ENCODE measurements at regions not wholly inside any gene's neighbourhood (a gene's known extent, or its start where the extent isn't known, plus 50 kb on each side); places are given as distances from the start of the nearest gene placed in this dataset.

DNA sequence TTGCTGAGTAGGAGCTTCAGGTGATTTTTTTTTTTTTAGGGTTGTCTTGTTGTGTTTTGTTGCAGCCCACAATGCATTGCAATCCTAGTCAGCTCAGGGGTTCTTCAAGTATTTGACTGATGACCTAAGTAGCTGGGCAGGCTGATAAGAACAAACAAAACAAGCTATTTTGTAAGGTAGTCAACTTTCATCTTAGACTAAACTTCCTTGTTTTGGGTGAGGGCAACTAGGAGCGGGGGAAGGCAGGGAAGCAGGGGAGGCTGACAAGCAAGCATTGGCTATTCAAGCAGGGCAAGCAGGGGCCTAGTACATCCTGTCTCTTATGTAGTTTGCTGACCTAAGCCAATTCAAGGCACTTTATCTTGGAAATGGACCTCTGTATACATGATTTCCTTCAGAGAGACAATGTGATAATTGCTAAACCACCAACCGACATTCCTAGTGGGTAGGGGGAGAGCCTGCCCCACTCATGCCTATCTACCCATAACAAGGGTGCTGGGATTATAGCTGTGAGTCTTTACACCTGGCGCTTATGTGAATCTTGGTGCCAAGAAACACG, 163.3 kb upstream of the PRKCQ start:
- intact Hi-C loops (cut with DNase I; ENCODE audit: low total_unique reads) = no loop called here
- peaks cover 0 to 10% (median 0%) of the 10 kb centered on the region in 7 donors for H3K27me3 ChIP-seq (replicated peaks in 1 of 7)
- peaks cover 0 to 1% (median 0%) of the 10 kb centered on the region in 6 donors for H3K4me1 ChIP-seq
- WGBS, 5 donors = 59 to 82% (median 70%) methylated on average over 4 of the region's 4 CpGs
- no peak overlapping the region for H3K4me3 ChIP-seq
- TF ChIP-seq POLR2AphosphoS5 (IDR thresholded peaks at IDR 0.05) = no peak
- no peak for DNase-seq
- H3K27ac ChIP-seq = no peak overlapping the region
- no peaks in the 10 kb centered on the region for H3K9me3 ChIP-seq
- H3K36me3 ChIP-seq = no peaks in the 10 kb centered on the region

DNA sequence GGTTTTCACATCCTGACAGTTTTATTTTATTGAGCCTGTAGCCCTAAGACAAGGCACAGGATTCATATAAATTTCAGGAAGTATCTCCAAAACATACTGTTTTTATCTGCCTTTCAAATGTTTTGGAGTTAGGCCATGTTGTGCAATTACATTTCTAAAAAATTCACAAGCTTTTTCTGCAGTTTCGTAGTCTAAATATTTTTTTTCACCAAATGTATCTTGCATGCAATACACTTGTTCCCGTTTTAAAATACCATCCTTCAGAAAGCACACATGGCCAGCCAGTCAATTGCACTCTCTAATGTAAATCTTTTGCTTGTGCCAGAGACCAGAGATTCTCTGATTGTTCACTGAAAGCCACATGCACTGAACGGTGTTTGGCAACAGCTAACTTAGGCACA, 161.5 kb upstream of the PRKCQ start:
- no peak for DNase-seq
- H3K9me3 ChIP-seq = no peaks in the 10 kb centered on the region
- TF ChIP-seq, protein P1, sequence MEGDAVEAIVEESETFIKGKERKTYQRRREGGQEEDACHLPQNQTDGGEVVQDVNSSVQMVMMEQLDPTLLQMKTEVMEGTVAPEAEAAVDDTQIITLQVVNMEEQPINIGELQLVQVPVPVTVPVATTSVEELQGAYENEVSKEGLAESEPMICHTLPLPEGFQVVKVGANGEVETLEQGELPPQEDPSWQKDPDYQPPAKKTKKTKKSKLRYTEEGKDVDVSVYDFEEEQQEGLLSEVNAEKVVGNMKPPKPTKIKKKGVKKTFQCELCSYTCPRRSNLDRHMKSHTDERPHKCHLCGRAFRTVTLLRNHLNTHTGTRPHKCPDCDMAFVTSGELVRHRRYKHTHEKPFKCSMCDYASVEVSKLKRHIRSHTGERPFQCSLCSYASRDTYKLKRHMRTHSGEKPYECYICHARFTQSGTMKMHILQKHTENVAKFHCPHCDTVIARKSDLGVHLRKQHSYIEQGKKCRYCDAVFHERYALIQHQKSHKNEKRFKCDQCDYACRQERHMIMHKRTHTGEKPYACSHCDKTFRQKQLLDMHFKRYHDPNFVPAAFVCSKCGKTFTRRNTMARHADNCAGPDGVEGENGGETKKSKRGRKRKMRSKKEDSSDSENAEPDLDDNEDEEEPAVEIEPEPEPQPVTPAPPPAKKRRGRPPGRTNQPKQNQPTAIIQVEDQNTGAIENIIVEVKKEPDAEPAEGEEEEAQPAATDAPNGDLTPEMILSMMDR (IDR thresholded peaks at IDR 0.05 in 8 of 11, conservative IDR thresholded peaks at IDR 0.05 in 3 of 11) = no peak
- TF ChIP-seq POLR2AphosphoS5 (IDR thresholded peaks at IDR 0.05) (no peak), POLR2A (IDR thresholded peaks at IDR 0.05) (no peak)
- no peak overlapping the region for H3K27ac ChIP-seq
- H3K27me3 ChIP-seq (replicated peaks in 1 of 7) = peaks cover 0 to 17% (median 0%) of the 10 kb centered on the region in 7 donors
- intact Hi-C loops (cut with DNase I; ENCODE audit: low total_unique reads) = no loop called here
- H3K4me3 ChIP-seq = no peak overlapping the region
- H3K36me3 ChIP-seq = no peaks in the 10 kb centered on the region
- H3K4me1 ChIP-seq = peaks cover 0 to 8% (median 0%) of the 10 kb centered on the region in 6 donors
- WGBS, 5 donors = 27 to 58% (median 39%) methylated on average over 3 of the region's 3 CpGs

- WGBS, 5 donors = 79 to 86% (median 83%) methylated on average over 12 of the region's 12 CpGs
These were observed 159.6 kb upstream of the PRKCQ start for GRCh38 chr10:6739530-6740174.

DNA sequence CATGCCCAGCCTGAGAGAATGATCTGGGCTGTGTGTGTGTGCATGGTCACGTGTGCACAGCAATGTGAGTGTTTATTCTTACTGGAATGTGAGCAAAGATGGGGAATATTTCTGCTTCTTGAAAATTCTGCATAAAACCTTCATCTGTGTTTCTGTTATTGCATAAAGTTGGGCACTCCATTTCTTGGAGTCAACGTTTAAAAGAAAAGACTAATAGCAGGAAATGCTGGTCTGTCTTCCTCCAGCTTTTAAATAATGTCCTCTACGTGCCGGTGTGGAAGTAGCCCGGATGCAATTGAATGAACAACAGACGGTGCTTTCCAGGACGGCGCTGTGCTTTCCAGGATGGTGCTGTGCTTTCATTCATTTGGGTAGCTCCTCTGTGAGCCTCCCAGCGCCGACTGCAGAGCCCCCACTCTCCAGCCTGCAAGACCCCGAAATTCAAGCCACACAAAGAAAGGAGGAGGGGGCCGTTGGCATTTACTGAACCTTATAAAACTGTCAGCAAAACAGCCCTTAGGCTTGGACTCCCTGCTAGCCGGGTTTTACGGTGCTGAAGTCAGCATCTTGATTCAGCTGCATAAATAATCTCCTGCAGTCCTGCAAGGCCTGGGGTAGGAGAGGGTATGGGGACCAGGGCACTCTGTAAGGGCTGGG, 158.2 kb upstream of the PRKCQ start:
- intact Hi-C loops (cut with DNase I; ENCODE audit: low total_unique reads) = no loop called here

More at GRCh38 chr10:6739530-6740174, 159.6 kb upstream of the PRKCQ start:
- Histone ChIP-seq H3K4me3 (no peak overlapping the region), H3K27ac (no peak overlapping the region), H3K27me3 (replicated peaks in 1 of 7) (peaks cover 0 to 36% (median 0%) of the 10 kb centered on the region in 7 donors), H3K9me3 (no peaks in the 10 kb centered on the region), H3K36me3 (no peaks in the 10 kb centered on the region), H3K4me1 (peaks cover 0 to 8% (median 0%) of the 10 kb centered on the region in 6 donors)
- no peak for TF ChIP-seq POLR2AphosphoS5 (IDR thresholded peaks at IDR 0.05)
- no peak for TF ChIP-seq POLR2A (IDR thresholded peaks at IDR 0.05)
- TF ChIP-seq, protein P1 (IDR thresholded peaks at IDR 0.05 in 8 of 11, conservative IDR thresholded peaks at IDR 0.05 in 3 of 11) = no peak
- intact Hi-C loops (cut with DNase I; ENCODE audit: low total_unique reads) = no loop called here
- no peak for DNase-seq

More for the DNA sequence above, 158.2 kb upstream of the PRKCQ start:
- Histone ChIP-seq H3K36me3 (no peaks in the 10 kb centered on the region), H3K4me3 (no peak overlapping the region), H3K27ac (no peak overlapping the region), H3K4me1 (peaks cover 0 to 8% (median 0%) of the 10 kb centered on the region in 6 donors), H3K9me3 (no peaks in the 10 kb centered on the region), H3K27me3 (replicated peaks in 1 of 7) (peaks cover 0 to 46% (median 0%) of the 10 kb centered on the region in 7 donors)
- TF ChIP-seq POLR2AphosphoS5 (IDR thresholded peaks at IDR 0.05) = no peak
- TF ChIP-seq, protein P1 (IDR thresholded peaks at IDR 0.05 in 8 of 11, conservative IDR thresholded peaks at IDR 0.05 in 3 of 11) = no peak
- TF ChIP-seq POLR2A (IDR thresholded peaks at IDR 0.05) = no peak
- no peak for DNase-seq
- WGBS, 5 donors = 14 to 19% (median 16%) methylated on average over 14 of the region's 14 CpGs
